Erythroblast (primary cell): ENCODE measurements at regions not wholly inside any gene's neighbourhood (a gene's known extent, or its start where the extent isn't known, plus 50 kb on each side); places are given as distances from the start of the nearest gene placed in this dataset.

Experiments used
- DNase-seq, 2 experiments: peaks; one replicate each; lab custom pipeline; 2025; lab: John Stamatoyannopoulos, UW
- GATA1 ChIP-seq: IDR thresholded peaks from 2 replicates; pipeline ENCODE4 v1.6.1; 2011; ENCODE audit warnings: low read depth, mild to moderate bottlenecking, control low read depth, low read length, moderate library complexity
- POLR2A ChIP-seq: IDR thresholded peaks from 2 replicates; pipeline ENCODE4 v1.6.1; 2011; ENCODE audit warnings: mild to moderate bottlenecking, low read length

DNA sequence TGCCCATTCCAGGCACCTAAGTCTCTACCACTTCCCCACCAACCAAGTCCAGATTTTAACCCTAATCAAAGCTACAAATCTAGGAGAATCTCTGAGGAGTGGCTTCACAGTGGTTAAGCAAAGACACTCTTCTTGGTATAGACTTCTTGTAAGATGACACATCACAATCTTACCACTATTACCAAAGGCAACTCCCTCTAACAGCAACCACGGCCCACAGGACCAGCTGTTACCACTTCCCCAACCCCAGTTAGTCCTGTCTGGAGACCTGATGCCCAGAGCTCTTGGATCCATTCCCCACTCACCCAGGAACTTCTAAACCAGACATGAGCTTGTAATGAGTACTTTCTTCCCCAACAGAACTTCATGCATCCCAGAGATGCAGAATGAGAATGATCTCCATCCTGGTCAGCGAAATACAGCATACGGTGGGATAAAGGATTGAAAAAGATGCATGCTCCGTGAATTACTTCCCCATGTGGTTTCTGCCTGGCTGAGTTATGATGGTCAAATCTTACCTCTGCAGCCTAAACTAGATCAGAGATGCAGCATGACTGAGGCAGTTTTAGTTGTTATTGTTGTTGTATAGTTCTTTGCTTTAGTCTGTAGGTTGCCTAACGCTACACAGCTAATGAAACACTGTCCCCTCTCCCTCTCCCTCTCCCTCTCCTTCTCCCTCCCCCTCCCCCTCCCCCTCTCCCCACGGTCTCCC is 87.7 kb upstream of the FOXN3 start:
- TF ChIP-seq GATA1 = no peak
- TF ChIP-seq POLR2A = no peak
- DNase-seq = no peak

GRCh38 chr14:89504091-89504490 is 87.1 kb upstream of the FOXN3 start:
- TF ChIP-seq GATA1 (no peak), POLR2A (no peak)
- no peak for DNase-seq

- TF ChIP-seq GATA1 (no peak), POLR2A (no peak)
- DNase-seq = no peak
Measured at GRCh38 chr14:89503431-89503996, 86.5 kb upstream of the FOXN3 start.

DNA sequence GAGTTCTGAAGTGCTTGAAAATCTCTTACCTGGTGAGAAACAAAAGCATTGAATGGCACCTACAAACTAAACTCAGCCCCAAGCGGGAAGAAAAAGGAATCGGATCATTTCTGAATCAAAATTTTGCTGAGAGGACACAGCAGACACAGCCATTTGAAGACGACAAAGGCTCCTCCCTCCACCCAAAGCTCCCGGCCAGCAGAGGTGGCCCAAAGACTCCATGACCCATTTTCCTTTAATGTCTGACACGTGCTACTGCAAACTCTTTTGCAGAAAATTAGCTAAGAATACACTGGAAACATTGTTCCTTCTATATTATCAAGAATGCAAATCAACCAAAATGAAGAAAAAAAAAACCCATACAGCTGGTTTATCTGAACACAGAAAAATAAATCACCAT is 85.9 kb upstream of the FOXN3 start:
- TF ChIP-seq GATA1 = no peak
- DNase-seq = no peak

DNA sequence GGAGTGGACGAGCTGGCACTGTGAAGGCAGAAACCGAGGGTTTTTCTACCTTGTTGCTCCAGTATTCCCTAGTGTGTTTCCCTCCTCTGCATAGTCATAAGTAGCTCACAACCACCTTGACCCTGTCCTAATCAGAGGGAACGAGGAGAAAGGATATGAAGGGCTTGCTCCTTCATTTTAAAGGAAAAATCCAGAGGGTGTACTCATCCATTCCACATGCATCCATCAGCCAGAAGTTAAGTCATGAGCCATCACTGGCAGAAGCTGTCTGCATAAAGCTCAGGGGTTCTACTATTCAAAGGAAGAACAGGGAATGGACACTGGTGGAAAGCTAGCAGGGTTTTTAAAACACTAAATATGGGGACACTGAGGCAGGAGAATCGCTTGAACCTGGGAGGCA is 84.3 kb upstream of the FOXN3 start:
- TF ChIP-seq GATA1 = no peak
- TF ChIP-seq POLR2A = no peak
- DNase-seq = no peak

DNA sequence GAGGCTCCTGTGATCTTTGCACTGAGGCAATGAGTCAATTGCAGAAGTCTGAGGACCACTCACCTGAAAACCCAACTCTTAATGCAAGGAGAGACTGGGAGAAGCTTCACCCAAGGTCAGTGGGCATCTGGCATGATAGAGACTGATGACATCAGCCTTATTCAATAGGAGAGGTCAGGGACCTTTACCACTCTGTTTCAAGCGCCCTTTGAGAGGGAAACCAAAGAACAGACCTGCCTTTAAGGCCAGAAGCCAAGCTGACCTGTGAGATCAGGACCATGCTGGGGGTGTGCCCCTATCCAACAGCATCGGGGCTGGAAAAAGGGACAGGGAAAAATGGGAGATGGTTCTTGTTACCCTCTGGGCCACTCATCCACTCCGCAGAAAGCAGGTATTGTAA is 83.3 kb upstream of the FOXN3 start:
- TF ChIP-seq GATA1 = no peak
- TF ChIP-seq POLR2A = no peak
- no peak for DNase-seq

DNA sequence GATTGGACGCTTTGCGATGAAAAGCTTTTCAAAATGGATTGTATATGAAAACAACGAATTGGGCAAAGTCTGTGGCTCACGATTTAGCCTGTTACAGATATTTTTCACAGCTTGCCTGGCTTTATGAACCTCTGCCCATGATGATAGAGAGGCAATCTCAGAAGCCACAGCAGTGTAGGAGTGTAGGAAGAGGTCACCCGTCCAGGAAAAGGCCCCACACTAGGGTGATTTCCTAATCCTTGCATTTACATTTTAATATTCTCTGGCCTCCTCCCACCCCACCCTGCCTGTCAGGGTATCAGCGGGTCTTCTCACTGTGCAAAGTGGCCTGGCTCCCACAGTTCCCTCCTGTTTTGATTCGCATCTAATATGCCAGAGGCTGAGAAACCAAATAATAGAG is 81.8 kb upstream of the FOXN3 start:
- DNase-seq = no peak
- TF ChIP-seq POLR2A (no peak), GATA1 (no peak)

GRCh38 chr14:89495718-89496117 is 78.7 kb upstream of the FOXN3 start:
- no peak for DNase-seq
- TF ChIP-seq POLR2A = no peak
- TF ChIP-seq GATA1 = no peak

DNA sequence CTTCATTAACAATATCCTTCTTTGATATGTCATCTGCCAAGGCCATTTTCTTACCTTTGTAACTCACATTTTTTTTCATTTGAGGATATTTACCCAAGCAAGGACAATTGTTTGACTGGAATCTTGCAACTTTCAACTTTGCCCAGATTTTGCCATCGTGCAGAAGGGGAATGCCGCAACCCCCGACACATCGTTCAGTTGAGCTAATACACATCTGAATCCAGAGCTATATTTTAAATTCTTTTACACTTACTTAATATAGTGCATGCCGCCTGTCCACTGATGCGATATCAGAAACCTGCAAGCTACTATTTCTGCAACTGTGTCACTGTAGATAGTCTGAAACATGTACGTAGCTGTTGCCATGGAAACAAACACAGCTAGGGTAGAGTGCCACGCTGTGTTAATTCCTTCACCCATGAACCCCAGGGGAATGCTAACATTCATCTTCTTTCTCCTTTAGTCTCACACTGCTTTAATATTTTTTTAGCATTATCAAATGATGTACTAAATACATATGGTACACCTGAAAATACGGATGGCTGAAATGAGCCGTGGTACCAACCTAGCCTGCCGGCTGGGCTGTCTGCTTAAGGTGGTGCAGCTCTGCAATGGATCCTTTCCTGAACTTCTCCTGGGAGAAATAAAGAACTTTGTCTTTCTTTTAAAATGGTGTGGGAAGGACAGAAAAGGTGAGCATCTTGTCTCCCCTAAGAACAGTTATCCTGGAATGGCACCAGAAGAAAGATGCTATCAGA is 77.0 kb upstream of the FOXN3 start:
- DNase-seq = peak; percentile 69 to 77
- TF ChIP-seq POLR2A (no peak), GATA1 (no peak)

GRCh38 chr14:89493406-89493805 is 76.4 kb upstream of the FOXN3 start:
- DNase-seq = peak; percentile 26 to 28
- no peak for TF ChIP-seq GATA1

DNA sequence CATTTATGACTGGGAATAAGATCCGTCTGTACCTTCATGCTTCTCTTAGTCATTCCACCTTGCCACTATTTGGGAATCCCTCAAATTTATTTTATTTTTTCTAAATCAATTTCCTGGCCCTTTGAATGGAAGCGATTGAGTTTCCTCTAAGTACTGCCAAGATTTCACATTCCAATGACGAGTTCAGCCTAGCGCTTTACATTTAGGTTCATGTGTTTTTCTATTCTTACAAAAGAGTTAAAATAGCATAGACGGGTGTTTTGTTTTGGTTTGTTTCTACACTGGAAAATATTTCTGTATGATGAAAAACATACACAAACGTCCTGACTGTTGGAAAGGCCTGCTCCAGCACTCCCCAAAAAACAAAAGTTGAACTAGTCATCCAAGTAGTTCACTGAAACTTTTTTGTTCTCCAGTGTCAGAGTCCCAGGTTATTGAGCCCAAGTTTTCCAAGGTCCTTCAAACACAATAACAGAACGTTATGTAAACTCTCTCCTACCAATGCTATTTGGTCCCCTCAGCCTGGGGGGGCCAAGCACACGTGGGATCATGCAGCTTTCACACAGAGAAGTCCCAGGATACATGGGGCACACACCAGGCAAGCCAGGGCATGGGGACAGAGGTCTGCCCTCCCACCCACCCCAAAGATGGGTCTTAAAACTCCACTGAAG is 74.8 kb upstream of the FOXN3 start:
- DNase-seq = no peak
- TF ChIP-seq GATA1 (no peak), POLR2A (no peak)

DNA sequence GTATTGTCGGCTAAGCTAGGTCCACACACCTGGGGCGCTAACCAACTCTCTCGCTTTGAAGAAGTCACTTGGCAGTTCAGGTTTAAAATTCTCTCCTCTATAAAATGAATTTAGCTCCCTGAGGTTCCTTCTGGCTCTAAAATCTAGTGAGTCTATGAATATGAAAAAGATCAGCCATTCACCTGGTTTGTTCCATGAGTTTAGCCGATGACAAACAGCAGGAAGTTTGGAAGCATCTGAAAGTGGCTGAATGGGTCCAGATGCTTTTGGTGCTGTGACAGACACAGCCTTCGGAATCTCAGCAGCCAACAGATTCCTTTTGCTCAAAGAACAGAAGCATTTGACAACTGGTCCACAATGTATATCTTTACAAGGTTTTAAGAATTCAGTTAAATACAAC is 73.4 kb upstream of the FOXN3 start:
- DNase-seq = no peak
- TF ChIP-seq GATA1 = no peak
- TF ChIP-seq POLR2A = no peak

GRCh38 chr14:89489761-89490437 is 72.9 kb upstream of the FOXN3 start:
- no peak for TF ChIP-seq GATA1
- no peak for TF ChIP-seq POLR2A
- DNase-seq = no peak

GRCh38 chr14:89486961-89487360 is 69.9 kb upstream of the FOXN3 start:
- no peak for TF ChIP-seq GATA1
- TF ChIP-seq POLR2A = no peak
- no peak for DNase-seq

DNA sequence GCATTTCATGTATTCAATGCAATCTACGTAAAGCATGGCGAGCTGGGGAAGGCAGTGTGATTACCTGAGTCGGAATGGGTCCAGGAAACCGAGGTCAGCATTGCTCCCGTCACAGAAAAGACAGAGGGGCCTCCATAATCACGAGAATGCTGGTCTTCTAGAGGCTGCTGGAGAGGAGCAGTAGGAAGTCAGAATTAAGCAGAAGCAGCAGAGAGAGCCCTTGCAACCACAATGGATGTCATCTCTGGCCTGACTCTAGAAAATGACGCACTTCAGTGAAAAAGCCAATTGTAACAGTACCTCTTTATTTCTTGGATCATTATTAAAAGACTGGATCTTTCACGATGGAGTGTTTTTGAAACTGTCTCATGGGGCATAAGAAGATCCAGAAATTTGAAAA is 69.5 kb upstream of the FOXN3 start:
- TF ChIP-seq GATA1 (no peak), POLR2A (no peak)
- no peak for DNase-seq
